ENCODE measurements at regions not wholly inside any gene's neighbourhood (a gene's known extent, or its start where the extent isn't known, plus 50 kb on each side); places are given as distances from the start of the nearest gene placed in this dataset.

GRCh38 chr15:36495456-36495991 lies 83.9 kb upstream of the CDIN1 start:
- Histone ChIP-seq H4K20me1 (replicated peaks; ENCODE audit: control insufficient read depth, insufficient read depth, low read length) (no peaks in the 10 kb centered on the region), H3K36me3 (ENCODE audit: control insufficient read depth, insufficient read depth, low read length) (no peaks in the 10 kb centered on the region), H3K79me2 (ENCODE audit: control insufficient read depth, insufficient read depth, low read length) (no peaks in the 10 kb centered on the region), H2AFZ (ENCODE audit: low read depth, low read length) (no peak overlapping the region), H3K4me1 (replicated peaks in 1 of 2; ENCODE audit: control insufficient read depth in 2 of 2, insufficient read depth in 2 of 2, low read length in 2 of 2) (no peaks in the 10 kb centered on the region), H3K4me3 (no peak overlapping the region), H3K9me3 (replicated peaks; ENCODE audit: control insufficient read depth, insufficient read depth, low read depth, low read length) (no peaks in the 10 kb centered on the region), H3K27me3 (ENCODE audit: control insufficient read depth in 2 of 2, insufficient read depth in 2 of 2, low read length in 2 of 2) (no peaks in the 10 kb centered on the region), H3K9me1 (ENCODE audit: control insufficient read depth, insufficient read depth, low read length) (no peaks in the 10 kb centered on the region), H3K4me2 (ENCODE audit: insufficient read depth, low read length) (no peak overlapping the region), H3K9ac (ENCODE audit: insufficient read depth in 1 of 2, low read depth in 2 of 2, low read length in 2 of 2) (no peak overlapping the region), H3K27ac (ENCODE audit: extremely low read depth, low read depth, low read length) (no peak overlapping the region)
- TF ChIP-seq NCOA2 (IDR thresholded peaks at IDR 0.05; ENCODE audit: partially characterized antibody in 2 of 2), result no peak
- ATAC-seq, result no peak
- DNase-seq (ENCODE audit: extremely low read depth in 1 of 4, low spot score in 3 of 4), result no peak
- ChIA-PET POLR2A (no interaction called here), CTCF (ENCODE audit: low intra/inter-chr PET ratio) (no interaction called here)
- no TSS peak for BruUV-seq (replicated peaks)
- in situ Hi-C loops (cut with MboI) (no loop called here), intact Hi-C loops (cut with micrococcal nuclease) (loop anchor here (5.0 kb wide), 1 partner anchor 978 kb away; no protein-coding TSS in a partner anchor)
- WGBS (ENCODE audit: insufficient coverage, low coverage, missing lambda C conversion rate), result 53% methylated on average over 9 of the region's 9 CpGs
- no peak for FAIRE-seq

GRCh38 chr15:36497901-36498300 lies 81.5 kb upstream of the CDIN1 start:
- ChIA-PET POLR2A (no interaction called here), CTCF (ENCODE audit: low intra/inter-chr PET ratio) (no interaction called here)
- Histone ChIP-seq H3K79me2 (ENCODE audit: control insufficient read depth, insufficient read depth, low read length) (no peaks in the 10 kb centered on the region), H3K27me3 (ENCODE audit: control insufficient read depth in 2 of 2, insufficient read depth in 2 of 2, low read length in 2 of 2) (no peaks in the 10 kb centered on the region), H3K36me3 (ENCODE audit: control insufficient read depth, insufficient read depth, low read length) (no peaks in the 10 kb centered on the region), H3K4me1 (replicated peaks in 1 of 2; ENCODE audit: control insufficient read depth in 2 of 2, insufficient read depth in 2 of 2, low read length in 2 of 2) (no peaks in the 10 kb centered on the region), H3K9me1 (ENCODE audit: control insufficient read depth, insufficient read depth, low read length) (no peaks in the 10 kb centered on the region), H3K9me3 (replicated peaks; ENCODE audit: control insufficient read depth, insufficient read depth, low read depth, low read length) (no peaks in the 10 kb centered on the region), H2AFZ (ENCODE audit: low read depth, low read length) (peak overlapping the region; percentile 61), H4K20me1 (replicated peaks; ENCODE audit: control insufficient read depth, insufficient read depth, low read length) (no peaks in the 10 kb centered on the region), H3K4me3 (no peak overlapping the region), H3K9ac (ENCODE audit: insufficient read depth in 1 of 2, low read depth in 2 of 2, low read length in 2 of 2) (no peak overlapping the region), H3K4me2 (ENCODE audit: insufficient read depth, low read length) (no peak overlapping the region), H3K27ac (ENCODE audit: extremely low read depth, low read depth, low read length) (no peak overlapping the region)
- 56% methylated on average over 4 of the region's 4 CpGs for WGBS (ENCODE audit: insufficient coverage, low coverage, missing lambda C conversion rate)
- in situ Hi-C loops (cut with MboI) (no loop called here), intact Hi-C loops (cut with micrococcal nuclease) (loop anchor here (5.0 kb wide), 1 partner anchor 981 kb away; no protein-coding TSS in a partner anchor)
- BruUV-seq (replicated peaks), result no TSS peak
- FAIRE-seq, result no peak
- TF ChIP-seq DDX20 (tag; IDR thresholded peaks at IDR 0.05; ENCODE audit: low read depth), result no peak
- TF ChIP-seq ZNF707 (CRISPR knock-in tag; conservative IDR thresholded peaks at IDR 0.05), result no peak
- TF ChIP-seq ZNF586 (CRISPR knock-in tag; conservative IDR thresholded peaks at IDR 0.05), result no peak
- no peak for TF ChIP-seq WHSC1 (IDR thresholded peaks at IDR 0.05; ENCODE audit: low read length)
- no peak for TF ChIP-seq ZFP1 (CRISPR knock-in tag; IDR thresholded peaks at IDR 0.05)
- TF ChIP-seq TBP (optimal IDR thresholded peaks at IDR 0.05; ENCODE audit: low read depth, low read length), result no peak
- no peak for ATAC-seq
- no peak for DNase-seq (ENCODE audit: extremely low read depth in 1 of 4, low spot score in 3 of 4)
